Mesenchymal stem cell (in vitro differentiated cells and primary cell): ENCODE measurements at regions not wholly inside any gene's neighbourhood (a gene's known extent, or its start where the extent isn't known, plus 50 kb on each side); places are given as distances from the start of the nearest gene placed in this dataset.

Experiments
- DNase-seq: peaks from one replicate; pipeline ENCODE4 v3.0.0-alpha.2; 2013
- H2AFZ ChIP-seq: one replicate; pipeline ENCODE4 v1.6.1; 2013; ENCODE audit warnings: low read depth, mild to moderate bottlenecking, control low read depth, inconsistent platforms, low read length, moderate library complexity
- H2AK5ac ChIP-seq: 2 replicates; pipeline ENCODE4 v1.6.1; 2013; ENCODE audit warnings: low read length, moderate library complexity, mild to moderate bottlenecking, inconsistent platforms; ENCODE audit not compliant: severe bottlenecking
- H2BK120ac ChIP-seq: one replicate; pipeline ENCODE4 v1.6.1; 2013; ENCODE audit warnings: low read depth, mild to moderate bottlenecking, inconsistent platforms, low read length, moderate library complexity
- H2BK12ac ChIP-seq, 2 experiments: one replicate each; pipeline ENCODE4 v1.6.1; 2013; ENCODE audit warnings: inconsistent platforms in 2 of 2, low read length in 2 of 2, mild to moderate bottlenecking in 2 of 2, moderate library complexity in 2 of 2, control low read depth in 1 of 2
- H2BK15ac ChIP-seq: one replicate; pipeline ENCODE4 v1.6.1; 2013; ENCODE audit warnings: mild to moderate bottlenecking, low read depth, inconsistent platforms; ENCODE audit not compliant: poor library complexity, severe bottlenecking
- H2BK5ac ChIP-seq: 2 replicates; pipeline ENCODE4 v1.6.1; 2013; ENCODE audit warnings: low read depth, mild to moderate bottlenecking, low read length, control low read depth, inconsistent platforms; ENCODE audit not compliant: poor library complexity, severe bottlenecking
- H3K14ac ChIP-seq, 2 experiments: one replicate each; pipeline ENCODE4 v1.6.1; 2013; ENCODE audit warnings: inconsistent platforms in 2 of 2, low read length in 2 of 2, control low read depth in 1 of 2, mild to moderate bottlenecking in 1 of 2, moderate library complexity in 1 of 2
- H3K18ac ChIP-seq, 2 experiments: one replicate each; pipeline ENCODE4 v1.6.1; 2013; ENCODE audit warnings: inconsistent platforms in 2 of 2, low read length in 2 of 2, control low read depth in 1 of 2, low read depth in 1 of 2, mild to moderate bottlenecking in 1 of 2
- H3K23ac ChIP-seq, 2 experiments: one replicate each; pipeline ENCODE4 v1.6.1; 2013; ENCODE audit warnings: inconsistent platforms in 2 of 2, low read length in 2 of 2, mild to moderate bottlenecking in 2 of 2, moderate library complexity in 2 of 2, control low read depth in 1 of 2
- H3K27ac ChIP-seq: 2 replicates; pipeline ENCODE4 v1.5.1; 2013; ENCODE audit warnings: mild to moderate bottlenecking, moderate library complexity, low read length, control low read depth, inconsistent platforms; ENCODE audit not compliant: poor library complexity, severe bottlenecking
- H3K27me3 ChIP-seq, 2 experiments: 2 replicates each; pipeline versions ENCODE4 v1.6.1 to v1.7.0; 2013; ENCODE audit warnings: low read length in 2 of 2, mild to moderate bottlenecking in 2 of 2, moderate library complexity in 2 of 2, control low read depth in 1 of 2, inconsistent platforms in 1 of 2; ENCODE audit not compliant: control insufficient read depth in 1 of 2, insufficient read depth in 1 of 2
- H3K36me3 ChIP-seq, 2 experiments: 2 replicates each; pipeline versions ENCODE4 v1.6.1 to v1.7.0; 2013; ENCODE audit warnings: low read length in 2 of 2, control low read depth in 1 of 2, inconsistent platforms in 1 of 2, low read depth in 1 of 2, mild to moderate bottlenecking in 1 of 2; ENCODE audit not compliant: insufficient read depth in 2 of 2, control insufficient read depth in 1 of 2
- H3K4ac ChIP-seq, 2 experiments: one replicate each; pipeline ENCODE4 v1.6.1; 2013; ENCODE audit warnings: inconsistent platforms in 2 of 2, low read length in 2 of 2, mild to moderate bottlenecking in 2 of 2, moderate library complexity in 2 of 2, control low read depth in 1 of 2, low read depth in 1 of 2
- H3K4me1 ChIP-seq: 2 replicates; pipeline ENCODE4 v1.6.1; 2013; ENCODE audit warnings: low read depth, low read length, control low read depth; ENCODE audit not compliant: control insufficient read depth, insufficient read depth
- H3K4me2 ChIP-seq: 2 replicates; pipeline ENCODE4 v1.6.1; 2013; ENCODE audit warnings: low read length, mild to moderate bottlenecking, inconsistent platforms; ENCODE audit not compliant: poor library complexity, severe bottlenecking
- H3K4me3 ChIP-seq, 2 experiments: 2 replicates each; pipeline versions ENCODE4 v1.5.1 to v1.7.0; 2013; ENCODE audit warnings: low read length in 2 of 2, mild to moderate bottlenecking in 2 of 2, control low read depth in 1 of 2, low read depth in 1 of 2; ENCODE audit not compliant: insufficient read depth in 1 of 2
- H3K79me1 ChIP-seq: replicated peaks from 2 replicates; pipeline ENCODE4 v1.6.1; 2013; ENCODE audit warnings: mild to moderate bottlenecking, control low read depth, low read length, inconsistent platforms; ENCODE audit not compliant: poor library complexity, severe bottlenecking
- H3K9ac ChIP-seq: 2 replicates; pipeline ENCODE4 v1.7.0; 2013; ENCODE audit warnings: mild to moderate bottlenecking, low read length, moderate library complexity
- H3K9me3 ChIP-seq: 2 replicates; pipeline ENCODE4 v1.7.0; 2013; ENCODE audit warnings: mild to moderate bottlenecking, low read length; ENCODE audit not compliant: control insufficient read depth
- H4K8ac ChIP-seq: one replicate; pipeline ENCODE4 v1.6.1; 2013; ENCODE audit warnings: inconsistent platforms, mild to moderate bottlenecking, low read length, moderate library complexity
- H4K91ac ChIP-seq: one replicate; pipeline ENCODE4 v1.6.1; 2013; ENCODE audit warnings: mild to moderate bottlenecking, low read length, inconsistent platforms
- WGBS: methylation state at CpG from one replicate; pipeline ENCODE4 v1.1.7; 2013; ENCODE audit warnings: mixed read lengths; 5-methylcytosine and 5-hydroxymethylcytosine counted together

GRCh38 chr3:178010306-178010705, 525.9 kb upstream of the KCNMB2 start:
- WGBS: 91% methylated on average over 1 of the region's 2 CpGs
- H2AK5ac ChIP-seq: no peak overlapping the region

GRCh38 chr3:178019645-178020044, 516.6 kb upstream of the KCNMB2 start:
- Histone ChIP-seq H2BK5ac (no peak overlapping the region), H2BK15ac (no peak overlapping the region), H3K36me3 (no peaks in the 10 kb centered on the region), H3K9me3 (no peaks in the 10 kb centered on the region), H2AFZ (no peak overlapping the region), H3K27ac (no peak overlapping the region), H4K91ac (no peak overlapping the region), H3K27me3 (no peaks in the 10 kb centered on the region), H3K23ac (no peak overlapping the region), H3K9ac (no peak overlapping the region), H3K4me2 (no peak overlapping the region), H2AK5ac (no peak overlapping the region), H3K79me1 (no peaks in the 10 kb centered on the region), H3K4me3 (no peak overlapping the region), H3K4me1 (no peaks in the 10 kb centered on the region), H3K14ac (no peak overlapping the region), H2BK12ac (no peak overlapping the region), H3K4ac (no peak overlapping the region), H4K8ac (no peak overlapping the region), H2BK120ac (no peak overlapping the region), H3K18ac (no peak overlapping the region)
- WGBS: 89% methylated on average over 4 of the region's 4 CpGs
- no peak for DNase-seq

More at GRCh38 chr3:178010306-178010705, 525.9 kb upstream of the KCNMB2 start:
- H2AFZ ChIP-seq: no peak overlapping the region
- no peak overlapping the region for H3K23ac ChIP-seq
- no peaks in the 10 kb centered on the region for H3K4me1 ChIP-seq
- H4K91ac ChIP-seq: no peak overlapping the region
- H3K9ac ChIP-seq: no peak overlapping the region
- no peak overlapping the region for H3K14ac ChIP-seq
- no peak overlapping the region for H3K4ac ChIP-seq
- no peaks in the 10 kb centered on the region for H3K36me3 ChIP-seq
- H3K79me1 ChIP-seq: no peaks in the 10 kb centered on the region
- H3K4me3 ChIP-seq: no peak overlapping the region
- H3K27ac ChIP-seq: no peak overlapping the region
- no peak overlapping the region for H2BK15ac ChIP-seq
- no peak overlapping the region for H2BK5ac ChIP-seq
- DNase-seq: no peak
- H3K4me2 ChIP-seq: no peak overlapping the region
- H4K8ac ChIP-seq: no peak overlapping the region
- H3K9me3 ChIP-seq: no peaks in the 10 kb centered on the region
- H3K27me3 ChIP-seq: no peaks in the 10 kb centered on the region
- H2BK12ac ChIP-seq: no peak overlapping the region
- H3K18ac ChIP-seq: no peak overlapping the region
- no peak overlapping the region for H2BK120ac ChIP-seq

- Histone ChIP-seq H4K8ac (no peak overlapping the region), H3K4me3 (no peak overlapping the region), H3K9ac (no peak overlapping the region), H3K4ac (no peak overlapping the region), H3K4me2 (no peak overlapping the region), H2BK5ac (no peak overlapping the region), H2BK120ac (no peak overlapping the region), H2AK5ac (no peak overlapping the region), H3K14ac (no peak overlapping the region), H3K27me3 (no peaks in the 10 kb centered on the region), H3K4me1 (no peaks in the 10 kb centered on the region), H3K23ac (no peak overlapping the region), H3K27ac (no peak overlapping the region), H2BK15ac (no peak overlapping the region), H2AFZ (no peak overlapping the region), H3K9me3 (no peaks in the 10 kb centered on the region), H3K36me3 (no peaks in the 10 kb centered on the region), H2BK12ac (no peak overlapping the region), H4K91ac (no peak overlapping the region), H3K18ac (no peak overlapping the region), H3K79me1 (no peaks in the 10 kb centered on the region)
- no CpG with 5 or more reads among the region's 1 CpG for WGBS
- DNase-seq: no peak
Measured at GRCh38 chr3:178022599-178022998, 513.6 kb upstream of the KCNMB2 start.

GRCh38 chr3:178028933-178029332, 507.3 kb upstream of the KCNMB2 start:
- no peak overlapping the region for H2BK5ac ChIP-seq
- no peak overlapping the region for H3K9ac ChIP-seq
- no peak overlapping the region for H2BK120ac ChIP-seq
- no peak overlapping the region for H3K4ac ChIP-seq
- H3K36me3 ChIP-seq: no peaks in the 10 kb centered on the region
- DNase-seq: no peak
- no peak overlapping the region for H3K4me3 ChIP-seq
- no peak overlapping the region for H2BK15ac ChIP-seq
- no peak overlapping the region for H3K4me2 ChIP-seq
- no peak overlapping the region for H3K18ac ChIP-seq
- H3K14ac ChIP-seq: no peak overlapping the region
- H3K79me1 ChIP-seq: no peaks in the 10 kb centered on the region
- no peaks in the 10 kb centered on the region for H3K27me3 ChIP-seq
- no peaks in the 10 kb centered on the region for H3K9me3 ChIP-seq
- no peak overlapping the region for H2AFZ ChIP-seq
- H3K27ac ChIP-seq: no peak overlapping the region
- no peak overlapping the region for H3K23ac ChIP-seq
- no peak overlapping the region for H2AK5ac ChIP-seq
- no peak overlapping the region for H4K91ac ChIP-seq
- no peak overlapping the region for H2BK12ac ChIP-seq
- H4K8ac ChIP-seq: no peak overlapping the region
- WGBS: 100% methylated on average over 1 of the region's 1 CpG
- H3K4me1 ChIP-seq: no peaks in the 10 kb centered on the region
